HG03565 (cell line): ENCODE measurements at regions not wholly inside any gene's neighbourhood (a gene's known extent, or its start where the extent isn't known, plus 50 kb on each side); places are given as distances from the start of the nearest gene placed in this dataset.
"Not testable (repeated sequence)": the region's sequence is repeated elsewhere in the genome, so short reads cannot be mapped to it uniquely, and the experiment has no call there.

Experiments
- ATAC-seq: cut with Tn5 transposase; IDR thresholded peaks from one replicate; pipeline ENCODE4 v1.9.1; 2021; ENCODE audit warnings: mild to moderate bottlenecking, moderate library complexity; ENCODE audit not compliant: unreplicated experiment

DNA sequence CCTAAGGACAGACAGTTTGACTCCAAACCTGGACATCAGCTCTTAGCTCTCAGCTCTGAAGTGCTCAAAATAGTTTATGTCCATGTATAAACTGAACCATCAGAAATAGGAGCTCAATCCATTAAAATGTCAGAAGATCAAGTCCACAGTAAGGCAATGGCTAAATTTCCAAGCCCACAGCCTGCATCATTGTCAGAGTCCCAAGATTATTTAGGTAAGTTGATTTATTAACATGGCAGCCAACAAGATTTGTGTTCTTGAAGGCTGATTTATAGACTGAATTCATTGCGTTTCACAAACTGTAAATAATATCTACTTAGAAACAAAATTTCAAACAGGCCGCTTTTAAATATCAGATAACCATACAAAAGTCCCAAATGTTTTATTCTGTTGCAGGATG lies 286.5 kb upstream of the ADGRL3 start:
- no peak for ATAC-seq

DNA sequence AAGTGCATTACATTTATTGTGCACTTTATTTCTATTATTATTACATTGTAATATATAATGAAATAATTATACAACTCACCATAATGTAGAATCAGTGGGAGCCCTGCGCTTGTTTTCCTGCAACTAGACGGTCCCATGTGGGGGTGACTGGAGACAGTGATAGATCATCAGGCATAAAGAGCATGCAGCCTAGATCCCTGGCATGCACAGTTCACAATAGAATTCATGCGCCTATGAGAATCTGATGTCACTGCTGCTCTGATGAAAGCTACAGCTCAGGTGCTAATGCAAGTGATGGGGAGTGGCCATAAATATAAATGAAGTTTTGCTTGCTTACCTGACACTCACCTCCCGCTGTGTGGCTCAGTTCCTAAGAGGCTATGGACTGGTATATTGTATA lies 278.4 kb upstream of the ADGRL3 start:
- ATAC-seq = not testable (repeated sequence)

DNA sequence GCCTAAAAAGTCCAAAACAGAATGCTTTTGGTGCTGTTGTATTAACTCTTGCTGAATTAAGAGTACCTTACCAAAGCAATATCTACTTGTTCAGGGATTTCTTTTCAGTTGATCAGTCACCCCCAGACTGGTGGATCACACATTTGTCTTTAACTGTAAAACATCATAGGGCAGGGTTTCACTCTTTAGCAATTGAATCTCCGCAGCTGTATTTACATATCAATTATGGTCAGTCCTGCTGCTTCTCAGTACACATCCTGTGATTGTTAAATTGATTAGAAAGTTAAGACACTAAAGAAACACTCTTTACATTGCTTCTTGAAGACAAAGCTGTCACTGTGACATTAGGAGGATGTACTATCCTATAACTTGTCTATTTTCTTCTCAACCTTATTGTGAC lies 277.1 kb upstream of the ADGRL3 start:
- no peak for ATAC-seq

DNA sequence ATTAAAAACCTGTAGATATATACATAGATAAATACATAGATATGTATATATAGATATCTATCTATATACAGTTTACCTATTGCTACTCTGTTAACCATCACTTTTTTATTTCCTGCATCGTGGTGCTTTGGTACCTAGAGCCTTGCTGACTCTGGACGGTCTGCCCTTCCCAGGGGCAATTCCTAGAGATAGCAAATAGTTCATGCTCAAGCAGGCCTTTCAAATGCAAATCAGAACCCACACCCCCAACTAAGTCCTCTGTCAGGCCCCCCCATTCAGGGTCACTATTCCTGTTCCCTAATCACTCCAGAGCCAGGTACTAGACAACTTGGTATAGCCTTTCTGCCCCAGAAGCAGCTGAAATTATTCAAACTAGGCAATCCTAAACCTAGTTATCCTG lies 273.5 kb upstream of the ADGRL3 start:
- ATAC-seq = no peak

DNA sequence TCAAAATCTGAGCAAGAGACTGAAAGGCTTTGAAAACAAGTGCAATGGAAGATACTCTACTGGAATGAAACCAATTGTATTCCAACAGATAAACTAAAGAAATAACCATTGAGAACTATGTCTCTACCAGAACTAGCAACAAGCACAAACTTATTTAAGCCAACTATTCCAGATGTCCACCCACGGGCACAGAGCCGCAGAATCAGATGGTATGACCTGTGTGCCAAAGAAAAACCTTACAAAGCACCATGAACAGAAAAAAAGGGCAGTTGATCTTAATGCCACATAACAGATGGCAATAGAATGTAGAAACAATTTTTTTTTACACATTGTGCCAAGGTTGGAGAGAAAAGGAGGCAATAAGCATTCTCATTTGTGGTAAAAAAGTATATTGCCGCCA lies 269.3 kb upstream of the ADGRL3 start:
- no peak for ATAC-seq

DNA sequence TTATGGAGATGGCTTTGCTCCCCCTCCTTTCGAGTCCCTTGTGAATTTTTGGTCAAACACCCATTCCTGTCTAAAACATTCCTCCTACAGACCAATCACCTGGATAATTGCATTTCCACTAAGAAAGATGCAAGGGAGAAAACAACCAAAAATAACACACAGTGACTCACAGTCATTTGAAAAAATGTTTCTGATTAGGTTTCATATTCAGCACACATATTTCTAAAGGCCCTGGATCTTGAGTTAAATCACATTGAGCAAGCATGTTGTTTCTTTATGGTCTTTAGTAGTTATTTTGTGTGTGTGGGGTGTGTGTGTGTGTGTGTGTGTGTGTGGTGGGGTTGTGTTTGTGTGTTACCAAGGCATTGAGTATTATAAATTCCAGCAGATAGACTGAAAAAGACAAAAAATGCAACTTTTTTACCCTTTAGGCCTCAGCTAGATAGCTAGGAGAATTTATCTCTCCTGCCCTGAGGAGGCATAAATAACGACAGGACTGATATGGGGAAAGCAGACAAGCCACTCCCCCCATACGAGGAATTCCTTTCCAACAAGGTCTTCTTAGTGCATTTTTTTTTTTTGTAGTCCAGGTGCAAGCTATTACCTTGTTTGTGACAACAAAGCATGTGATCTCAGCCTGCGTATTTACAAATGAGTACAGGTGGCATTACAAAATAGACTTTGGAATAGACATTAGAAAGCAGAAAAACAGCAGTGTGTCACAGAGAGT lies 265.4 kb upstream of the ADGRL3 start:
- no peak for ATAC-seq

DNA sequence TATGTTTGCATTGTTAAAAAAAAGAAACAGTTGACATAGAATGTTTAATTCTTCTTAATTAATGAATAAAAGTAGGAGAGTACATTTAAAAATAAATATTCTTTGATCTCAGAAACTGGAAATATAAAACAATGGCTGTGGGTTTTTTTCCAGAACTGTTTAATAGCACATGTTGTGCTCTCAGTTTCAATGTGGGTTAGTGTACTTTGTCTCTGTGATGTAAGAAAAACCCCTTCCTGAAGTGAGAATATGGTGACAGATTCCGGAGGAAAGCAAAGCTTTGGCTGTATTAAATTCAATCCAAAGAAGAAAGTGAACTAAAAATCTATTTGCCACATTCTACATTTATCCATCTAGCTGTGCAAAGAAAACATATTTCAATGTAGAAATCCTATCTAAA lies 261.9 kb upstream of the ADGRL3 start:
- no peak for ATAC-seq

- no peak for ATAC-seq
Measured at GRCh38 chr4:60938621-60939020, 261.5 kb upstream of the ADGRL3 start.

GRCh38 chr4:60944060-60944459 lies 256.1 kb upstream of the ADGRL3 start:
- no peak for ATAC-seq

GRCh38 chr4:60945641-60946040 lies 254.5 kb upstream of the ADGRL3 start:
- ATAC-seq = no peak

GRCh38 chr4:60948008-60948407 lies 252.1 kb upstream of the ADGRL3 start:
- no peak for ATAC-seq

DNA sequence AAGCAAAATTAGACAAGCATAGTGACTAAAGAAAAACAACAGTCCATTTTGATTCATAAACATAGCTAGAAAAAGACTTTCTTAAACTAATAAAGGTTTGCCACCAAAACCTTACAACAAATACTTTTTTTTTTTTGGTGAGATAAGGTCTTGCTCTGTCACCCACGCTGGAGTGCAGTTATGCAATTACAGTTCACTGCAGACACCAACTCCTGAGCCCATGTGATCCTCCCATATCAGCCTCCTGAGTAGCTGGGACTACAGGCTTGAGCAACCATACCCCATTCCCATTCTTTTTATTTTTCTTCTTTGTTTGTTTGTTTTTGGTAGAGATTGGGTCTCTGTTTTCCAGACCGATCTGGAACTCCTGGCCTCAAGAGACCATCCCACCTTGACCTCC lies 247.2 kb upstream of the ADGRL3 start:
- no peak for ATAC-seq

GRCh38 chr4:60953826-60954225 lies 246.3 kb upstream of the ADGRL3 start:
- no peak for ATAC-seq

DNA sequence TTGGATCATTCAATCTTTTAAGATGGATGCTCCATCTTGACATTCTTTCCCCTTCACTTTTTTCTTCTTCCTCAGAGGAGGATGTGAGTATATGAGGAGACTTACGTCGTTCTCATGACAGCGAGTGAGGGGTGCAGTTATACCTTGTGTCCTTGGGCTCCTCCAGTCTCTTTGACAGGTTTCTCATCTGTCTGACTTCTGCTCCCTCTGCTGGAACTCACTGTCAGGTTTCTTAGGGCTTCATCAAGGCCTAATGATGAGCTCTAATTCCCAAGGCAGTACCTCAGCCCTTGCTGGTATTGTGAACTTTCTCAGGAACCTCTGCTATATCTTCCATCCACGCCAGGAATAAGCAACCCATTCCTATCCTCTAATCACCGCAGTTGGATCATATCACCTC lies 237.8 kb upstream of the ADGRL3 start:
- no peak for ATAC-seq

DNA sequence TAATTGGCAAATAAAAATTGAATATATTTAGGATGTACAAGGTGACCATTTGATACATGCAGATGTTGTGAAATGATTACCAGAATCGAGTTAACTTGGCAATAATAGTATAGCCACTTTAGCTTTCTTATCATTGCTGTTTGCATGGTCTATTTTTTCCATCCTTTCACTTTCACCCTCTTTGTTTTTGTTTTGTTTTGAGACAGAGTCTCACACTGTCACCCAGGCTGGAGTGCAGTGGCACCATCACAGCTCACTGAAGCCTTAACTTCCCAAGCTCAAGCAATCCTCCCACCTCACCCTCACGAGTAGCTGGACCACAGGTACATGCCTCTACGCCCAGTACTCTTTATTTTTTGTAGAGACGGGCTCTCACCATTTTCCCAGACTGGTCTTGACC lies 218.6 kb upstream of the ADGRL3 start:
- ATAC-seq = no peak

- no peak for ATAC-seq
Measured at GRCh38 chr4:60989141-60989540, 211.0 kb upstream of the ADGRL3 start.

DNA sequence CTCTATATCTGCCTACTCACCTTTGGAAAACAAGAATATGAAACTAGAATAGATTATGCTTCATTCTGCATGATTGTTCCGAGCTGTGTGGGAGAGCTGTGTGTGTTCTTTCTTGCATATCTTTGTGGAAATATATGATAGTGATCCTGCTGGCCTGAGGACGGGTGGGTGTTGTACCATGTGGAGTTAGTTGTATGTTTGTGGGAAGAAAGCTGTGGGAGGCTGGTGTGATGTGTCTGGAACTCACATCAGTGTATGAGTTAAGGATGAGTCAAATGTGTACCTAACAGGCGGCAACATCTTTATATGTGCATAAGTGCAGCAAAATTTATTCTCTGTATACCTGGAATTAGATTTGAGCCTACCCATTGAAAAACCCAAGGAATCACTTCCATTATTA lies 208.1 kb upstream of the ADGRL3 start:
- ATAC-seq = no peak

- no peak for ATAC-seq
Measured at GRCh38 chr4:61003301-61003700, 196.8 kb upstream of the ADGRL3 start.

DNA sequence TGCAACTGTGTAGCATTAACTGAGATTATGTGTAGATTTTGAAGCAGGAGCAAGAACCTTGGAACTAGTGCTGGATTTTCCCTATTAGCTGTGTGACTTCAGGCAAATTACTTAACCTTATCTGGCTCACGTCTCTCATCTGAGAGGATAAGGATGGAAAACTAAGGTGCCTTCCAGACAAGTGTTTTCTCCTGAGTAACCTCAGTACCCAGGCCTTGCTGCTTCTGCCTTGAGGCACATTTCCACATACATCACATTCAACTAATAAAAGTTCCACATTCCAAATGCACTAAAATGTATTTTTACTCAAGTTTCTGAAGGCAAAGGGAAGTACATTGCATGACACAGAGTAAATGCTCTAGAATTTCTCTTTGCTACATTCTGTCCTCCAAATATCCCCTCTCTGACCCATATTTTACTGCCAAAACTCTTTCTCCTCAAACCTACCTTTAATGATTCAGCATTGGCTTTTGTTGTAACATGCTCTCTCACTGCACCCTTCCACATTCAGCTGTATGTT lies 195.4 kb upstream of the ADGRL3 start:
- no peak for ATAC-seq

GRCh38 chr4:61011051-61011450 lies 189.1 kb upstream of the ADGRL3 start:
- ATAC-seq = no peak

DNA sequence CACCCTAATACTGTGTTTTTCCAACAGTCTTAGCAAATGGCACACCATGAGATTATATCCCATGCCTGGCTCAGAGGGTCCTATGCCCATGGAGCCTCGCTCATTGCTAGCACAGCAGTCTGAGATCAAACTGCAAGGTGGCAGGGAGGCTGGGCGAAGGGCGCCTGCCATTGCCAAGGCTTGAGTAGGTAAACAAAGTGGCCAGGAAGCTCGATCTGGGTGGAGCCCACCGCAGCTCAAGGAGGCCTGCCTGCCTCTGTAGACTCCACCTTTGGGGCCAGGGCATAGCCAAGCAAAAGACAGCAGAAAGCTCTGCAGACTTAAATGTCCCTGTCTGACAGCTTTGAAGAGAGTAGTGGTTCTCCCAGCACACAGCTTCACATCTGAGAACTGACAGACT lies 188.2 kb upstream of the ADGRL3 start:
- ATAC-seq = not testable (repeated sequence)

DNA sequence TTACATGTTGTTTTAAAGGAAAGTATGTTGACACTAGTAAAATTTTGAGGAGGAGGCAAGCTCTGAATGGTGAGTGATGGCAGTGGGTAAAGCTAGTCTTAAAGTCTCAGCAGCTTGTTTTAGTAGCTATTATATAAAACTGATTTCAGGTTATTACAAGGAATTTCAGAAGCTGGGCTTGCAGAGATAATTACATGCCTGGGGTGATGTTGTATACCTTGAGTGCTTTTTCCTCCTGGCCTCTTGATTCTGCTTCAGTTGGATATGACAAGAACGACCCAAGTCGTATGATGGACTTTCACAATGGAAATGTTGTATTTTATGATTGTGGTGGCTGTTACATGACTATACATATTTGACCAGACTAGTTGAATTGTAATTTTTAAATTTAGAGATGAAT lies 175.5 kb upstream of the ADGRL3 start:
- ATAC-seq = no peak

DNA sequence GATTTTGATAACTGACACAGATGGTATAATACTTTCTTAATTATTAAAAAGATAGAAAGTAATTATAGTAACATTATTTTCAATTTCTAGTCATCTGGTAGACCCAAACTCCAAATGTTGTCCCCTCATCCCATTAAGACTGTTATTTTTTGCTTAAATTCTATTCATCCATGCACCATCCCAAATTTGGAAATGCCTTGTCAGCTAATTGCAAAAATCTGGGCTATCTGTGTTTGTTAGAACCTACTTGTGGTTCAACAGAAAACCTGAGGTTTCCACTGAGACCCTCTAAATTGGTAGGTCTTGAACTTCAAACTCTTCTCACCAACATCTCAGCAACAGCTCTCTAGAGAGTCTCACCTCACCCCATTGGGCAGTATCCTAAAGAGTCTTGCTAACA lies 172.2 kb upstream of the ADGRL3 start:
- no peak for ATAC-seq
